Stimulated activated naive CD8-positive, alpha-beta T cell treated with anti-CD3 and anti-CD28 coated beads, Interleukin-15, Interleukin-2, amounts not matched to agents 100 U/mL and 50 U/mL, for 24 hours (primary cell): ENCODE measurements at regions not wholly inside any gene's neighbourhood (a gene's known extent, or its start where the extent isn't known, plus 50 kb on each side); places are given as distances from the start of the nearest gene placed in this dataset.

Source experiments
- ATAC-seq: fragments of 150-1000 bp; cut with Tn5 transposase; one replicate; pipeline ENCODE4 v1.10.0; 2021
- DNase-seq: peaks from one replicate; pipeline ENCODE4 v3.0.0; 2021

DNA sequence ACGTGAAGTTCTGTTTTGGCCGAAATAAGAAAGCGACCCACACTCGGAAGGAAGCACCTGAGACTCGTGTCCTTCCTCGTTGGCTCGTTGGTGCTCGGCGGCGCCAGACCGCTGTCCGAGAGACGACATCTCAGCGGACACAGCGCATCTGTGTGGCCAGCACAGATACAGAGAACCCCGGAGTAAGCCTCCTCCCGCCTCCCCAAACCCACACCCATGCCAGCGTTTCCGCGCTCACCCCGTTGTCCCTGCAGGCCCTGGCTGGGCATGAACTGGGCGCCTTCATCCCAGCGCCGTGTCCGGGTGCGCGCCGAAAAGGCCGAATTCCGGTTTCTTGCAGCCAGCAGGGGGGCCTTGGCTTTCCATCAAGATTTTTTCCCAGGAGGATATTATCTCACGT, 127.6 kb downstream of the SOX1 start:
- ATAC-seq (no peak), DNase-seq (no peak)

- ATAC-seq (no peak), DNase-seq (no peak)
Measured at GRCh38 chr13:112198396-112199010, 131.6 kb downstream of the SOX1 start.

GRCh38 chr13:112200200-112200599, 133.3 kb downstream of the SOX1 start:
- ATAC-seq (no peak), DNase-seq (no peak)

DNA sequence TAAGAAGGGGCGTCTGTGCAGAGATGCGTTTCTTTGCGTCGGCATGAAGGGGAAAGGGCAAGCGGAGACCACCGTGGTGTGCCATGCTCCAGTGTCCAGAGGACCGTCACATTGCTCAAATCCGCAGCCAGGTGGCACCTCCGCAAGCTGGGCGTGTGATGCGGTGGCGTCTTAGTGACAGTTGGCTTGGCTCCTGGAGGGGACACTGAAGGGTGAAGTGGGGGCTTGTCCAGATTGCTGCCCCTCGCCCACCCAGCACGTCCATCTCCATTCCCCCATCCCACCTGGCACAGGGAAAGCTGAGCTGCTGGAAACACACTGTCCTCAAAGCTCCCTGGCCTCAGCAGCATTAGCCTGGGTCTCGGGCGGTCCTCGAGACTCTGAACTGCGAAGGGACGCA, 135.3 kb downstream of the SOX1 start:
- DNase-seq = no peak
- ATAC-seq = no peak

- no peak for DNase-seq
- ATAC-seq = no peak
Measured at GRCh38 chr13:112202966-112203365, 136.0 kb downstream of the SOX1 start.

- ATAC-seq (no peak), DNase-seq (no peak)
Measured at GRCh38 chr13:112203614-112204013, 136.7 kb downstream of the SOX1 start.

DNA sequence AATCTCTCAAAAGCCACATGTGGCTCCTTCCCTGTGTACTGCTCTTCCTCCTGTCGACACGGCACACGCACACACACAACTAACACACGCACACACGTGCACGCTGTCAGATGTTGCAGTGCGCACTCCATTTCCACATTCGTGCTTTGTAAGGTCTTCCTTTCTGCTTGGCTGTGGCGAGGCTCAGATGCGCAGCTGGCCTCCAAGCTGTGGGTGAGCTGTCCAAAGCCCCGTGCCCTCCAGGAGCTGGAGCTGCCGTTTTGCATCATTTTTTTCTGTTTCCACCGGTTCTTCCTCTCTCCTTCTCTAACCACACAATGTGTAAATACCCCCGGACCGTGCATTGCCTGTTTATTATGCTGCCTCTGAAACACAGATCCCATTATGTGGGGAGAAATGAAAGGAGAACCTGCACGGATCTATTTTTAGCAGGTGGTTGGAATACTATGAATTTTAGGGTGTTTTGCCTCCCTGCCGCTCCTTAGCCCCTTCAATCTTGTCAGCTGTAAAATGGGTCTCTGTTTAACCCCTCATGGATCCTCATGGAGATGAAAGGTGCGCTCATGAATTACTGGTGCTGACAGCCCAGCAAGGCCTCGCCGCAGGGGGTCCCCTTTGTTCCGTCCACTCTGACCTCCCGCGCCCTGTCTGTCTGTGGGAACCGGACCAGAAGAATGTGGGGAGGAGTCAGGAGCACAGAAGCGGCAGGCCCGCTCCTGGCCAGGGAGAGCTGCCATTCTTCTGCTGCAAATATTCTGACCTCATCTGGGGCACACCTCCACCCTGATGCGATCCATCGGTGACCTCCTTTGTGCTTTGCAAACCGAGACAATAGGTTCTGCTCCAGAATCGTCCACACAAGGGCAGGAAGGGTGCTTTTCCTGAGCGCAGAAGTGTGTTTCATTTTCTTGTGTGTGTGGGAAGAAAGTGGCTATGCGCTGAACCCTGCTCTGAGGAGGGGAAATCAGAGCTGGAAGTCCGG, 137.7 kb downstream of the SOX1 start:
- DNase-seq (no peak), ATAC-seq (no peak)

DNA sequence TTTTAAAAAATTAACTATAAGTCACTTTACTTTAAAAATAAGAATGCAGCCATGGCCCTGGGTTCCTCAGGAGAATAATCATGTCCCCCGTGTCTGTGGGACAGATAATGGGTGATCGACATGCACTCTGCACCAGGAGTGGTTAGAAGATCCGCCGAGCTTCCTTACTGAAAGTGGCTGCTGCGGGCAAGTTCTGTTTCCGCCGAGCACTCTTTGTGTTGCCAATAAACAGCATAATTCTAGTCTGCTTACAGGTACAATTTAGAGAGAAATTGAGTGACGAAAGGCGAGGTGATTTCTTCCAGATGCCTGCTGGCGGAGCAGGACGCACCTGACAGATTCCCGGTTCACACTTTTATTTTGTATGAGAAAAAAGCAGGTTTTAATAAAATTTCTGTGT, 139.0 kb downstream of the SOX1 start:
- no peak for DNase-seq

GRCh38 chr13:112207129-112207528, 140.2 kb downstream of the SOX1 start:
- DNase-seq = no peak
- no peak for ATAC-seq

More for the DNA sequence above, 139.0 kb downstream of the SOX1 start:
- no peak for ATAC-seq

GRCh38 chr13:112208656-112209055, 141.7 kb downstream of the SOX1 start:
- ATAC-seq (no peak), DNase-seq (no peak)

- ATAC-seq (no peak), DNase-seq (no peak)
Measured at GRCh38 chr13:112209266-112209665, 142.3 kb downstream of the SOX1 start.

DNA sequence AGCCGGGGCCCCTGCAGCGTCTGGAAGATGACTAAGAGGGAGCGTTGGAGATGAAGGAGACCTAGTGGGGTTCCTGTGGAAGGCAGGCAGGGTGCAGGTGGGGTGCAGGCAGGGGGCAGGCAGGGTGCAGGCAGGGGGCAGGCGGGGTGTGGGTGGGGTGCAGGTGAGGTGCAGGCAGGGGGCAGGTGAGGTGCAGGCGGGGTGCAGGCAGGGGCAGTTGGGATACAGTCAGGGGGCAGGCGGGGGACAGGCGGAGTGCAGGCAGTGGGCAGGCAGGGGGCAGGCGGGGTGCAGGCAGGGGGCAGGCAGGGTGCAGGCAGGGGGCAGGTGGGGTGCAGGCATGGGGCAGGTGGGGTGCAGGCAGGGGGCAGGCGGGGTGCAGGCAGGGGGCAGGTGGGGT, 142.8 kb downstream of the SOX1 start:
- no peak for ATAC-seq
- no peak for DNase-seq

GRCh38 chr13:112210371-112210770, 143.4 kb downstream of the SOX1 start:
- DNase-seq (no peak), ATAC-seq (no peak)

DNA sequence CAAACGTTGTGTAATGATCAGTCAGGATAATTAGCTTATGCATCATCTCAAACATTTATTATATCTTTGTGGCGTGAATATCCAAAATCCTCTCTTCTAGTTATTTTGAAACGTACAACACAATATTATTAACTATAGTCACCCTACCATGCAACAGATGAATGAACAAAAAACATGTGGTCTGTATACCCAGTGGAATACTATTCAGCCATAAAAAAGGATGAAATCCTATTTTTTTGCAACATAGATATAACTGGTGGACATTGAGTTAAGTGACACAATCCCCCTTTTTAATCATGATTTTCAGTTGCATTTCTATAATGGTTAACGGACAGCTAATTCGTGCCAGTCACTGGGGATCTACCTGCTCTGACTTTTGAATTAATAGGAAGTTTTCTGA, 145.6 kb downstream of the SOX1 start:
- ATAC-seq = no peak

GRCh38 chr13:112213467-112214255, 146.7 kb downstream of the SOX1 start:
- no peak for DNase-seq
- no peak for ATAC-seq

More for the DNA sequence above, 145.6 kb downstream of the SOX1 start:
- no peak for DNase-seq

DNA sequence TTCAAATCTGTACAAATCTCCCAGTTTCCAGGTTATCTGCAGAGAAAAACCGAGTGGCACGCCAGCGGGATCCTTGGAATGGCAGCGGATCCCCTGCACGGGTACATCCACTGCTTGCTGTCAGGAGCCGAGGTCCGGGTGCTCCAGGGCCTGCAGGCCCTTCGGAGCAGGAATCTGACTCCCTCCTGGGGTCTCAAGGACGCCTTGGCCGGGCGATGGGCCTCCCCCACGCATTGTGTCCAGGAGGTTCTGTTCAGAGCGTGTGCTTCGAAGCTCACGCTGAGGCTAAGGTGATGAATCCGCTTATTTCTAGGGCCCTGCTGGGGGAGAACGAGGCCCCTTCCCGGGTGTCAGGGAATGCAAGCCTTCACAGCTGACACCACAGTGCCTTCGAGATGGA, 148.9 kb downstream of the SOX1 start:
- DNase-seq = no peak
- ATAC-seq = no peak

DNA sequence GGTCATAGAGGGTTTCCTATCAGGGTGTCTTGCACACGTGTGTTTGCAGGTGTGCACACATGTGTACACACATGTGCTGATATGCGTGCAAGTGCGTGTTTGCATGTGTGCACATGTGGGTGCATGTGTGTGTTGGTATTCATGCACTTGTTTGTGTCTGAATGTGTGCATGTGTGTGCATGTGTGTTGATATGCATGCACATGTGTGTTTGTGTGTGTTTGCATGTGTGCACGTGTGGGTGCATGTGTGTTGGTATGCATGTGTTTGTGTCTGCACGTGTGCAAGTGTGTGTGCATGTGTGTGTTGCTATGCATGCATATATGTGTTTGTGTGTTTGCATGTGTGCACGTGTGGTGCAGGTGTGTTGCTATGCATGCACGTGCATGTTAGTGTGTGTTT, 150.5 kb downstream of the SOX1 start:
- DNase-seq (no peak), ATAC-seq (no peak)

DNA sequence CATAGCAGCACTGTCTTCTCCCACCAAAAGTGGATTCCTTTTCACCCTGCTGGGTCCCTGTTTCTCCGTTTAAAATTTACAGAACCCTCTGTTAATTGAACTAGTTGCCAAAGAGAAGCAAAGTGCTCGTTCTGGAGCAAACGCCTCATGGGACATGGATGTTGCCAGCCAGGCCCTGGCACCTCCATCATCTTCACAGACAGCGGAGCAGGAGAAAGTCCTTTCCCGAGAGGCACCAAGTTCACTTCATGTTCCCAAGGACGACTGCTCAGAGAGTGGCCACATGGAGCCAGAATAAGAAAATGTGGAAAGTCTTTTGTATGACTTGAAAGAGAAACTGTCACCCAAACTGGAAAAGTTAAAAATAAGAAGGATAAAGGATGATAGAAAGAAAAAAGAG, 151.5 kb downstream of the SOX1 start:
- ATAC-seq (no peak), DNase-seq (no peak)

GRCh38 chr13:112219740-112220139, 152.8 kb downstream of the SOX1 start:
- ATAC-seq = no peak

DNA sequence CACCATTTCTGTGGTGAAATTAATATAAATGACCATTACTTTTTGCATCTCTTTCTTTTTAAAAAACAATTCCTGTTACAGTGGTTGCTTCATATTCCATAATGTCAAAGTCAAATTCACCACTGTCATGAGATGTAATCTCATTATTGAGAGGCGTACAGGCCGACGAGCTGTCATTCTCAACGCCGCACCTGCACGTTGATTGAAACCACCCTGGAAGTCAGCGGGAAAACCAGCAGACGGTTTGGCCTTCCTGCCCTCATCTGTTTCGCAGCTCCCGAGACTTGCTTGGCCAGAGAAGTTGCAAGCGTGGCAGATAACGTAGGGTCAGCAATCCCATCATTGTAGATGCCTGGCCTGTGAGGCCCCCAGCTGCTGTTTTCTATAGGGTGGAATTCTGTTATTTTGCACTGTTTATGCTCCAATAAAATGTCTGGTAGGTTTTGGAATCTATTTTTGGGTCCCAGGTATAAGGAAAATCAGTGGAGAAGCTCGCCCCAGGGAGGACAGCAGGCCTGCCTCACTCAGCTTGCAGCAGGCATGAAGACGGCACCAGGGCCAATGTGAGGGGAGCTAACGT, 153.4 kb downstream of the SOX1 start:
- no peak for DNase-seq
- no peak for ATAC-seq

More at GRCh38 chr13:112219740-112220139, 152.8 kb downstream of the SOX1 start:
- DNase-seq = no peak

DNA sequence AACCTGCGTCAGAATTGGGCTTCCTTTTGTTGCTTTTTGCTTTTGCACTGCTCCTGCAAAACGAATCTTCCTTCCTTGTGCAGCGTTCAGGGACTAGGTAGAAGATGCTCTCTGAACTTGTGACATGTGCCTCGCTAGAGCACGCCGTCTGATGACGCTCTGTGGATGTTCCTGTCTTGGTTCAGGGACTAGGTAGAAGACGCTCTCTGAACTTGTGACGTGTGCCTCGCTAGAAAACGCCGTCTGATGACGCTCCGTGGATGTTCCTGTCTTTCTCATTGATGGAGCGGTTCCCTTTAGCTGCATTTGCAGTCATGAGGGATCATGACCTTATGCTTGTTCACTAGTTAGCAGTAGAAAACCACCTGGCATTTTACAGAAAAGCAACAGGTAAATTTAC, 154.0 kb downstream of the SOX1 start:
- no peak for DNase-seq
- ATAC-seq = no peak

DNA sequence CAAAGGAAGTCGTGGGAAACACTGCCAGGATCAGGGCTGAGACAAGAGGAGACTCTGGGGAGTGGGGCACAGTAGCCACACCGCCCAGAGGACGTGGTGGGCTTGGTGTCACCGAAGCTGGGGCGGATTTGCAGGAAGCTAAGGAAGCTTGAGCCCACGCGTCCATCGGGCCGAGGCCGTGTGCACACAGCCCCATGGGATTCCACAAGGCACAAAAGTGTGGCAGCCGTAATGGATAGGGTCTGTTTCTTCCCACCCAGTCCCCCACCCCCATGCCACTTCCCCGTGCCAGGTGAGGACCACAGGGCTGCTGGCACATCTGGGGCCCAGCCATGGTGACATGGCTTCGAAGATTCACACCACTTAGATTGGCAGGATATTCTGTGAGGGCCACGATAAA, 153.2 kb upstream of the SPACA7 start:
- DNase-seq = no peak
- ATAC-seq = no peak
